Ascending aorta (tissue), 2 donors: ENCODE measurements at regions not wholly inside any gene's neighbourhood (a gene's known extent, or its start where the extent isn't known, plus 50 kb on each side); places are given as distances from the start of the nearest gene placed in this dataset.

ENCODE experiments used
- DNase-seq, 2 donors: peaks; one replicate each; pipeline ENCODE4 v3.0.0-alpha.2; 2019; ENCODE audit warnings: low spot score in 2 of 2
- H3K27ac ChIP-seq, 2 donors: fragments of 200-600 bp; sonication (generic); one replicate each; pipeline ENCODE4 v1.5.1; 2016 to 2017; ENCODE audit warnings: mild to moderate bottlenecking in 1 of 2
- H3K27me3 ChIP-seq: fragments of 200-600 bp; sonication (generic); one replicate; pipeline ENCODE4 v1.5.1; 2017
- H3K36me3 ChIP-seq, 2 donors: fragments of 200-600 bp; sonication (generic); one replicate each; pipeline ENCODE4 v1.5.1; 2016
- H3K4me1 ChIP-seq, 2 donors: fragments of 200-600 bp; sonication (generic); one replicate each; pipeline ENCODE4 v1.5.1; 2016 to 2017; ENCODE audit warnings: mild to moderate bottlenecking in 1 of 2
- H3K4me3 ChIP-seq, 2 donors: fragments of 200-600 bp; sonication (generic); one replicate each; pipeline ENCODE4 v1.5.1; 2016 to 2017; ENCODE audit warnings: mild to moderate bottlenecking in 1 of 2
- H3K9me3 ChIP-seq, 2 donors: fragments of 200-600 bp; sonication (generic); one replicate each; pipeline ENCODE4 v1.5.1; 2016
- CTCF ChIP-seq, 3 experiments: fragments of 200-600 bp in 2 of 3; fragments of 450-650 bp in 1 of 3; sonication (generic) in 2 of 3; IDR thresholded peaks; one replicate each; pipeline ENCODE4 v1.5.1; 2016 to 2019; ENCODE audit warnings: antibody characterized with exemption in 3 of 3, mild to moderate bottlenecking in 1 of 3, moderate library complexity in 1 of 3
- intact Hi-C: fragments of 100-400 bp; cut with DNase I; formaldehyde crosslinking; loops from one replicate; pipeline ENCODE4 v1.15.1; 2023

GRCh38 chr20:7695051-7695495, 245.2 kb downstream of the HAO1 start:
- no peak overlapping the region for H3K4me3 ChIP-seq
- H3K4me1 ChIP-seq, result no peaks in the 10 kb centered on the region
- H3K36me3 ChIP-seq, result no peaks in the 10 kb centered on the region
- TF ChIP-seq CTCF (IDR thresholded peaks at IDR 0.05), result no peak
- DNase-seq, result no peak
- intact Hi-C loops, result no loop called here
- no peak overlapping the region for H3K27ac ChIP-seq
- no peaks in the 10 kb centered on the region for H3K27me3 ChIP-seq
- no peaks in the 10 kb centered on the region for H3K9me3 ChIP-seq

DNA sequence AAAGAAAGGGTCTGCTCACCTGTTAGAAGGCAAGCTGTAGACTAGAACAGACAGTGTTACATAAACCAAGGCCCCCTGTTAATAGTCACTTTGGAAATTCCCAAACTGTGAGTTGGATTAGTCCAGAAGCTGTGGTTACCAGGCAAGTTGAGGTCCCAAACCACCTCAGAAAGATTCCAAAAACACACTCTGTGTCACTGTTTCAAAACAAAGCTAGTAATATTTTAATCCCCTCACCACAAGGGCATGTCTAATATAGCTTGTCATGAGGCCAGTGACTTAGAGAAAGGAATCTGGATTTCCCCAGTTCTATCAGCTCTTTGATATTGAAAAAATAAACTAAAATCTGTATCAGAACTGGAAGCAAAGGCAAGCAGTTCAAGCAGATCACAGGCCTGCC, 244.6 kb downstream of the HAO1 start:
- H3K27ac ChIP-seq, result no peak overlapping the region
- intact Hi-C loops, result no loop called here
- H3K36me3 ChIP-seq, result no peaks in the 10 kb centered on the region
- no peak for TF ChIP-seq CTCF (IDR thresholded peaks at IDR 0.05)
- DNase-seq, result no peak
- H3K9me3 ChIP-seq, result no peaks in the 10 kb centered on the region
- H3K4me1 ChIP-seq, result no peaks in the 10 kb centered on the region
- no peak overlapping the region for H3K4me3 ChIP-seq
- no peaks in the 10 kb centered on the region for H3K27me3 ChIP-seq

- no peak for DNase-seq
- no peak for TF ChIP-seq CTCF (IDR thresholded peaks at IDR 0.05)
- no peaks in the 10 kb centered on the region for H3K36me3 ChIP-seq
- H3K27me3 ChIP-seq, result no peaks in the 10 kb centered on the region
- no peaks in the 10 kb centered on the region for H3K4me1 ChIP-seq
- intact Hi-C loops, result no loop called here
- H3K9me3 ChIP-seq, result no peaks in the 10 kb centered on the region
- H3K27ac ChIP-seq, result no peak overlapping the region
- no peak overlapping the region for H3K4me3 ChIP-seq
Measured at GRCh38 chr20:7696311-7696710, 243.9 kb downstream of the HAO1 start.

GRCh38 chr20:7702141-7702540, 238.1 kb downstream of the HAO1 start:
- no peak for TF ChIP-seq CTCF (IDR thresholded peaks at IDR 0.05)
- Histone ChIP-seq H3K4me1 (no peaks in the 10 kb centered on the region), H3K27me3 (no peaks in the 10 kb centered on the region), H3K9me3 (no peaks in the 10 kb centered on the region), H3K4me3 (no peak overlapping the region), H3K36me3 (no peaks in the 10 kb centered on the region), H3K27ac (no peak overlapping the region)
- DNase-seq, result no peak
- intact Hi-C loops, result no loop called here

- intact Hi-C loops, result no loop called here
- Histone ChIP-seq H3K9me3 (no peaks in the 10 kb centered on the region), H3K27ac (no peak overlapping the region), H3K36me3 (no peaks in the 10 kb centered on the region), H3K27me3 (no peaks in the 10 kb centered on the region), H3K4me1 (no peaks in the 10 kb centered on the region), H3K4me3 (no peak overlapping the region)
- no peak for DNase-seq
- TF ChIP-seq CTCF (IDR thresholded peaks at IDR 0.05), result no peak
Measured at GRCh38 chr20:7703551-7703961, 236.7 kb downstream of the HAO1 start.

DNA sequence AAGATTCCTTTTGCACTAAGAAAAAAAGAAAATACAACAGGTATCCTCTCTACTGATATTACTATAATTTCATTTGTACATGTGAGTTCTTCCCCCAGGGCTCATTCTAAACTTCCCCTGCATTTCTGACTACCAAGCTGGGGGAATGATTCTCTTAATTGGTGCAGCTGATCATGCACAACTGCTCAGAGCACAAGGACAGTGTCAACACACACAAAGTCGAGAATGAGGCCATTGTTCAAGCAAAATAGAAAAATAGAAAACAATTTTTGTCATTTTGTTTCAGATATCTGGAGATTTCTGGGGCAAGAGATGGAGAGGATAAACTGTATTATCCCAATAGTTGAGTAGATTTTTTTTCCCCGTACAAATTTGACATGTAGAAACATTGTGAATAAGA, 236.3 kb downstream of the HAO1 start:
- Histone ChIP-seq H3K9me3 (no peaks in the 10 kb centered on the region), H3K4me3 (no peak overlapping the region), H3K4me1 (no peaks in the 10 kb centered on the region), H3K27me3 (no peaks in the 10 kb centered on the region), H3K27ac (no peak overlapping the region), H3K36me3 (no peaks in the 10 kb centered on the region)
- DNase-seq, result no peak
- no peak for TF ChIP-seq CTCF (IDR thresholded peaks at IDR 0.05)
- intact Hi-C loops, result no loop called here
